ENCODE measurements at regions not wholly inside any gene's neighbourhood (a gene's known extent, or its start where the extent isn't known, plus 50 kb on each side); places are given as distances from the start of the nearest gene placed in this dataset.

- peaks cover 6% of the 10 kb centered on the region for H3K4me1 ChIP-seq (ENCODE audit: control insufficient read depth, low read length)
- TF ChIP-seq CTCF (IDR thresholded peaks at IDR 0.05; ENCODE audit: low read depth, low read length, poor library complexity, severe bottlenecking) (no peak), EZH2phosphoT487 (IDR thresholded peaks at IDR 0.05; ENCODE audit: borderline replicate concordance, low read length) (no peak)
Measured at GRCh38 chr3:82960379-82960778, 1198.9 kb upstream of the GBE1 start.

GRCh38 chr3:82957696-82958095 is 1196.3 kb upstream of the GBE1 start:
- Histone ChIP-seq H3K9me2 (replicated peaks; ENCODE audit: control insufficient read depth, low read length) (no peaks in the 10 kb centered on the region), H3K4me3 (ENCODE audit: low read length) (no peak overlapping the region), H4K20me1 (ENCODE audit: control insufficient read depth, insufficient read depth, low read depth, low read length) (no peaks in the 10 kb centered on the region), H3K27ac (ENCODE audit: low read depth, low read length) (no peak overlapping the region), H3F3A (ENCODE audit: control insufficient read depth, insufficient read depth) (no peaks in the 10 kb centered on the region), H3K79me2 (ENCODE audit: control insufficient read depth, low read length) (no peaks in the 10 kb centered on the region), H3K27me3 (ENCODE audit: control insufficient read depth, low read length) (no peaks in the 10 kb centered on the region), H3K9me3 (ENCODE audit: control insufficient read depth, insufficient read depth, low read length) (peaks cover 6% of the 10 kb centered on the region; the same call in 1 of the 2 replicates), H3K4me2 (ENCODE audit: low read length) (no peak overlapping the region), H3K4me1 (ENCODE audit: control insufficient read depth, low read length) (peaks cover 2% of the 10 kb centered on the region), H3K36me3 (ENCODE audit: control insufficient read depth, low read length) (no peaks in the 10 kb centered on the region)
- no peak for TF ChIP-seq EZH2phosphoT487 (IDR thresholded peaks at IDR 0.05; ENCODE audit: borderline replicate concordance, low read length)
- no peak for TF ChIP-seq CTCF (IDR thresholded peaks at IDR 0.05; ENCODE audit: low read depth, low read length, poor library complexity, severe bottlenecking)

More at GRCh38 chr3:82960379-82960778, 1198.9 kb upstream of the GBE1 start:
- Histone ChIP-seq H3K4me3 (ENCODE audit: low read length) (no peak overlapping the region), H4K20me1 (ENCODE audit: control insufficient read depth, insufficient read depth, low read depth, low read length) (no peaks in the 10 kb centered on the region), H3F3A (ENCODE audit: control insufficient read depth, insufficient read depth) (no peaks in the 10 kb centered on the region), H3K36me3 (ENCODE audit: control insufficient read depth, low read length) (no peaks in the 10 kb centered on the region), H3K9me3 (ENCODE audit: control insufficient read depth, insufficient read depth, low read length) (peaks cover 4% of the 10 kb centered on the region; the same call in 1 of the 2 replicates), H3K79me2 (ENCODE audit: control insufficient read depth, low read length) (no peaks in the 10 kb centered on the region), H3K27ac (ENCODE audit: low read depth, low read length) (no peak overlapping the region), H3K27me3 (ENCODE audit: control insufficient read depth, low read length) (no peaks in the 10 kb centered on the region), H3K4me2 (ENCODE audit: low read length) (no peak overlapping the region), H3K9me2 (replicated peaks; ENCODE audit: control insufficient read depth, low read length) (no peaks in the 10 kb centered on the region)

- no peak overlapping the region for H3K27ac ChIP-seq (ENCODE audit: low read depth, low read length)
- H3K79me2 ChIP-seq (ENCODE audit: control insufficient read depth, low read length): no peaks in the 10 kb centered on the region
- TF ChIP-seq CTCF (IDR thresholded peaks at IDR 0.05; ENCODE audit: low read depth, low read length, poor library complexity, severe bottlenecking): no peak
- TF ChIP-seq EZH2phosphoT487 (IDR thresholded peaks at IDR 0.05; ENCODE audit: borderline replicate concordance, low read length): no peak
- peaks cover 6% of the 10 kb centered on the region; the same call in 1 of the 2 replicates for H3K9me3 ChIP-seq (ENCODE audit: control insufficient read depth, insufficient read depth, low read length)
- no peaks in the 10 kb centered on the region for H3K27me3 ChIP-seq (ENCODE audit: control insufficient read depth, low read length)
- H3F3A ChIP-seq (ENCODE audit: control insufficient read depth, insufficient read depth): no peaks in the 10 kb centered on the region
- H3K4me1 ChIP-seq (ENCODE audit: control insufficient read depth, low read length): no peaks in the 10 kb centered on the region
- no peaks in the 10 kb centered on the region for H3K36me3 ChIP-seq (ENCODE audit: control insufficient read depth, low read length)
- H3K4me3 ChIP-seq (ENCODE audit: low read length): no peak overlapping the region
- H3K9me2 ChIP-seq (replicated peaks; ENCODE audit: control insufficient read depth, low read length): no peaks in the 10 kb centered on the region
- H3K4me2 ChIP-seq (ENCODE audit: low read length): no peak overlapping the region
- H4K20me1 ChIP-seq (ENCODE audit: control insufficient read depth, insufficient read depth, low read depth, low read length): no peaks in the 10 kb centered on the region
Measured at GRCh38 chr3:82957079-82957478, 1195.6 kb upstream of the GBE1 start.
